GM19395 (cell line): ENCODE measurements at regions not wholly inside any gene's neighbourhood (a gene's known extent, or its start where the extent isn't known, plus 50 kb on each side); places are given as distances from the start of the nearest gene placed in this dataset.
A peak's percentile ranks its signal among the peaks of the same experiment; 100 is the strongest.

Experiments used
- ATAC-seq: cut with Tn5 transposase; IDR thresholded peaks from one replicate; pipeline ENCODE4 v1.9.1; 2021; ENCODE audit warnings: mild to moderate bottlenecking, moderate library complexity; ENCODE audit not compliant: unreplicated experiment

DNA sequence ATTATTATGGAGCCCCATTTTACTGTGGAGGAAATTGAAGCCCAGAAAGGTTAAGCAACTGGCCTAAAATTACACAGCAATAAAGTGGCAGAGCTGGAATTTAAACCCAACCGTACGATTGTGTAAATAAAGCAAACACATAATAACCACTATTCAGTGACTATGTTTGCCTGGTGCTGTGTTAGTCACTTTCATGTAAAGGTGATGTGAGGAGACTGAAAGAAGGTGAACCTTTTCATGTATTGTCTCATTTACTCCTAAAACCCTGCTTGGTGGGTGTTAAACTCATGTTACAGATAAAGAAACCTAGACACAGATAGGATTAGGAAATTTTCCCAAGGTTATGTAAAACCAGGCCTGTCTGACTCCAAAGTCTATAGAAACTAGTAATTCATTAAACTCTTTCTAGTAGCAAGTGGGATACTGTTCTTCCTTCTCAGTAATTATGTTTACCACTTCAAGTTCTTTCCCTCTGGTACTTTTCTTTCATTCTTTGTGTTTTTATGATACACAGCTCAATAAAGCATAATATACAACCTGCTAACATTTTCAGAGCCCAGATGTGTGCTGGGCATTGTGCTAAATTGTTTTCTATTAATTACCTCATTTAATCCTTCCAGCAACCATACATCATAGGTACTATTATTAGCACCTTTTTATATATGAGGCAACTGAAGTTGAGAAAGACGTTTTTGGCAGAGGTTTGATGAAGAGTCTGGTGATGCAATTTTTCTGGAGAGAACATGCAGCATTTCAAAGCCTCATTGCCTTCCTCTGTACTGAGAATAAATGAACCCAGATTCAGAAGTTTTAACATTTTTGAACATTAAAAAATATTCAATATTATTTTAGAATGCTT lies 202.7 kb downstream of the SPRY1 start:
- peak; percentile 32 for ATAC-seq

DNA sequence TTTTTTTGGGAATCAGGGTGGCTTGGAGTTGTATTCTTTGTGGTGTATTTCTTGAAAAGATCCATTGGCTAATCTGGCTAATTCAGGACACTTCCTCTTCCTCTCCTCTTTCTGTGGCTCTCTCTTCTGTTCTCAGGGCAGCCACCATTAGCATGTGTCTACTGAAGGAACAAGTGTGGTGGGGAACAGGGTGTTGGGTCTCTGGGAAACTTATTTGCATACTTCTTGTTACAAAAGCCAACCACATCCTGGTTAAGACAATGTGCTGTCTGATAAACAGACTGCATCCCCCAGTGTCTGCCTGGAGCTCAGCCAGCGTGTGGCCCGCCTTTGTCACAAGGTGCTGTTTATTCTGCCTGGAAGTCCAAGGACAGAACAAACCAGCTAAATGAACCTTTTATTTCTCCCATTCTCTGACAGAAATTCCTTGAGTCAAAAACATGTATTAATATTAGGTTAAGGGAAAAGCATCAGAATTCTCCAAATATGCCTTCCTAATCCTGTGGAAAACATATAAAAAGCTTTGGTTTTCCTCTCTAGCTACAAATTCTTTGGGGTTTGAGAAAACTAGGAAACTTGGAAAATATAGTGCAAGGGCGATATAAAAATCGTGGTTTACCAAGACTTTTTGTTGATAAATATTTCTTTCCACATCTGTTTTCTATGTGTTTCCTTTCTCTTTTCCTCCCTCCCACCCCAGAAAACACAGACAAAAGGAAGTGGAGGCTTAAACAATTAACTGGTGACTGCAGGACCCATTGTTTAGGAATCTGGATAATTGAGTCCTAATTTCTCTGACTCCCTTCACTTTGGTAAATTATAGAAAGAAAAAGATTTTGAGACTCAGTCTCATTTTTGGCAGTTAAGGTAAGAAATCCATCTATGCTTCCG lies 203.6 kb downstream of the SPRY1 start:
- peak; percentile 100 for ATAC-seq

DNA sequence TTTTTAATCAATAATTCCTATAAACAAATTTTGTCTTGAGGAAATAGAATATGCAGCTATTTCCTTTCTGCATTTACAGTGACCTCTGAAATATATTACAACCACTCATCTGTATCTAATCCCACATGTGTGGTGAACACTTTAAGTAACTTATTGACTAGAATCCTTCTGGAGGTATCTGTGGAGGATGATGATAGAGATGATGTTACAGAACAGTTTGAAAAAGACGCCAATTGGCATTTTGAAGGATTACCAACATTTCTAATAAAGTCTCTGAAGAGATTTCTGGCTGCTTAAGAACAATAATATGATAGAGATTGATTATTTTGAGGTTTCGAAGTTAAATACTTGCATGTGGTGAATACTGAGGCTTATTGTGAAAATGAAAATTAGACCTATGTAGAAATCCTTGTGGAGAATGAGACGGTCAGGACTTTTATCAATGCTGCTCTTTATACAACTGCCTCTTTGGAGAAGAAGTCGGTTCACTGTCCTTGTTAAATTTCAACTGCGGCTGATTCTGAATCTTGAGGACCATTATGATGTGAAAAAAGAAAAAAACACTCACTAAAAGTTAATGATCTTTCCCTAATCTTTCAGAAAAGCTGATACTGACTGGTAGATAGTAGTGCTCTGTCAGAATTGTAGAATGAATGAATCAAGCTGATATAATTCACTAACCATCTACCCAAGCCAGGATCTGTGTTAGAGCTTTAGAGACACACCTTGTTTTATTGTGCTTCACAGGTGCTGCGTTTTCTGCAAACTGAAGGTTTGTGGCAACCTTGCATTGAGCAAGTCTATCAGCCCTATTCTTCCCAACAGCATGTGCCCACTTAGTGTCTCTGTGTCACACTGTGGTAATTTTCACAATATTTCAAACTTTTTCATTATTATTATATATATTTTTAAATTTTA lies 204.7 kb downstream of the SPRY1 start:
- ATAC-seq, result no peak

DNA sequence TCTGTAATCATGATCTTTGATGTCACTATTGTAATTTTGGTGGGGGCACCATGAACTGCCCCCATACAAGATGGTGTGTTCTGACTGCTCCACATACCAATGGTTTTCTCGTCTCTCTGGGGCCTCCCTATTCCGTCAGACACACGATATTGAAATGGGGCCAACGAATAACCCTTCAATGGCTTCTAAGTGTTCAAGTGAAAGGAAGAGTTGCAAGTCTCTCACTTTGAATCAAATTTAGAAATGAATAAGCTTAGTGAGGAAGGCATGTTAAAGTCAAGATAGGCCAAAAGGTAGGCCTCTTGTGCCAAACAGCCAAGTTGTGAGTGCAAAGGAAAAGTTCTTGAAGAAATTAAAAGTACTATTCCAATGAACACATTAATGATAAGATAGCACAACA lies 205.4 kb downstream of the SPRY1 start:
- ATAC-seq, result no peak

DNA sequence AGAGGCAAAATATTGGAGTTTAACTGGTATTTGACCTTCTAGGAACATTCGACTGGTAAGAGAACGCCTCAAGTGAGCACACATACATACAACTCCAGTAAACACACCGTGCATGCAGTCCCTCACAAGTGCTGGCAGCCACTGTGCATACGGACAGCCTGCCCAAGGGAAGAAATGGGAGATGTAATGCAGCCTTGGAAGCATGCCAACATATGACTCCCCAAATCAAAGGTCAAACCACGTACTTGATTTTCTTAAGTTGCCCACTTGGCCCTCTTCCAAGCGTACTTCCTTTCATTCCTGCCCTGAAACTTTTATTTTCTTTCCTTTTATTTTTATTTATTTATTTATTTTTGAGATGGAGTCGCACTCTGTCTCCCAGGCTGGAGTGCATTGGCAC lies 206.6 kb downstream of the SPRY1 start:
- ATAC-seq, result no peak

DNA sequence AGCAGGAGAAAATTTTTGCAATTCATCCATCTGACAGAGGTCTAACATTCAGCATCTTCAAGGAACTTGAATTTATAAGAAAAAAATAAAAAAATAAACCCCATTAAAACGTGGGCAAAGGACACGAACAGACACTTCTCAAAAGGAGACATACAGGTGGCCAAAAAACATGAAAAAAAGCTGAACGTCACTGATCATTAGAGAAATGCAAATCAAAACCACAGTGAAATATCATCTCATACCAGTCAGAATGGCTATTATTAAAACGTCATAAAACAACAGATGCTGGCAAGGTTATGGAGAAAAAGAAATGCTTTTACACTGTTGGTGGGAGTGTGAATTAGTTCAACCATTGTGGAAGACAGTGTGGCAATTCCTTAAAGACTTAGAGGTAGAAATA lies 209.2 kb downstream of the SPRY1 start:
- ATAC-seq, result peak; percentile 42

DNA sequence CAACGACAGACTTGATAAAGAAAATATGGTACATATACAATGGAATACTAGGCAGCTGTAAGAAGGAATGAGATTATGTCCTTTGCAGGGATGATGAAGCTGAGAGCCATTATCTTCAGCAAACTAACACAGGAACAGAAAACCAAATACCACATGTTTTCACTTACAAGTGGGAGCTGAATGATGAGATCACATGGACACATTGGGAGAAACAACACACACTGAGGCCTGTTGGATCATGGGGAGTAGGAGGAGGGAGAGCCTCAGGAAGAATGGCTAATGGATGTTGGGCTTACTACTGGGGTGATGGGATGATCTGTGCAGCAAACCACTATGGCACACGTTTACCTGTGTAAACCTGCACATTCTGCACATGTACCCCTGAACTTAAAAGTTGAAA lies 209.7 kb downstream of the SPRY1 start:
- ATAC-seq, result no peak

DNA sequence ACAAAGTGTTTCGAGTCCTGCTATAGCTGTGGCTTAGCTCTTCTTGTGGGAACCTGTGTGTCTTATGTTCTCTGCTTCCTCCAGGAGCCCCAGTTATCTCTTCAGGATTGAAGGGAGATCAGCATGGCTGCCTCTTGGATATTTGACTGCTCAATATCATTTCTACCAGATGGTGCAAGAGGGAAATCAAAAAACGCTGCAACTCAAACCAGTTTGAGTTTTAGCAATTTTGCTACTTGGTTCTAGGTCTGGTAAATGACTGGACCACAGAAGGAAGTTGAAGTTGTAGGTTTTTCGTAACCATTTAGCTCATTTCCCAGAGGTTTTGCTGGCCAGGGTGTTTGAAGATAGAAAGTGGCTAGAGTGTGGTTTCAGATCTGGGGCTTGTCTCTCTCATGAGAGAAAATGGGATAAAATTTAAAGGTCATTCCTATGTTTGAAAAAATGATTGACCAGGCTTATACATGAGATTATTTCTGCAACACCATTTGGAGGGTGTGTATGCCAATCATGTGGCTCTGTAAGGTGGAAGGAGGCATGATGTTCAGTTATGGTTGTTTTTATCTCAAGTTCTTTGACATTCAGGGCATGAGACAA lies 210.4 kb downstream of the SPRY1 start:
- peak; percentile 83 for ATAC-seq

DNA sequence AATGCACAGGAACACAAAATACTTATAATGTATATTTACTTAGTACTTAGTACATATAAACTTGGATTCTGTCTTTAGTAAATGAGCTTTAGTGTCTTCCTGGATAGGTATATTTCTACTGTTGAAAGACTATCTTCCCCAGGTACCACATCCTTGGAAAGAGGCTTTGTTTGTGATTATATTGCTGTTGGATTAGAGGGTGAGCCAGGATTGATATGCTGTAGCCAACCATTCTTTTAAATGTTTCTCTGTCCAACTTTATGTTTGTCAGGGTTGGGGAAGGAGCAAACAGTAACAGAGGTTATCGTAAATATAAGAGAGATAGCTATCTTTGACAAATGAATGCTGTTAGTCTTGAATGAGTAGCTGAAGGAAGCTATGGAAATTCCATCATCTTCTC lies 213.2 kb downstream of the SPRY1 start:
- ATAC-seq, result no peak

DNA sequence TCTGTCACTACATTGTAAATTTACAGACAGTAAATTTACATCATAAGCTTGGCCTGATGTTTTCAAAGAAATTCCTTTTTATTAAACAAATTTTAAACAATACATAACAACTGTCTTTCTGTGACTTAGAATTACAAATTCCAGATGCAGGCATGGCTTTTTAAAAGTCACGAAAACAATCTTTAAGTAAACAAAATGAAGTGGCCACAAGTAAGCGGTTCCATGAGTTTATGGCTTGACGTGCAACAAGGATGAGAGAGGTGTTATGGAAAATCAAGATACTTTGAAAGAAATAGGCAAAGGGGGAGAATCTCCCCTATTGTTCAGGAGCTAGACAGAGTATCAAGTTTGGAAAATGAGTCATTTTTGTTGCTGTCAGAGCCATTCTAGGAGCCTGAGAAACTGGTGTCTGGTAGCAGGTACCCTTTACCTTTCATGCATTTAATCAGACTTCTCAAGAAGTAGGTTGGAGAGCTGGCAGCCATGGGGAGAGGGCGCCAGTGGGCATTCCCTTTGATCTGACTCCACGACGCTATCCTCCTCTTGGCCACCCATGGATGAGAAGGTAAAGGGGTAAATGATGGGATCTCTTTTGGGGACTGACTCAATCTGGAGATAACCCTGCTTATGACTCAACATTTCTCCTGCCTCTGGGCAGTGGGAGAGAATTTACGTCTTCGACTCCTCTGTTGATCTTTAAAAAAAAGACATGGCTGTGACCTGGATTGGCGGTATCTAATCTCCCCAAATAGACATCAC lies 217.2 kb downstream of the SPRY1 start:
- no peak for ATAC-seq

DNA sequence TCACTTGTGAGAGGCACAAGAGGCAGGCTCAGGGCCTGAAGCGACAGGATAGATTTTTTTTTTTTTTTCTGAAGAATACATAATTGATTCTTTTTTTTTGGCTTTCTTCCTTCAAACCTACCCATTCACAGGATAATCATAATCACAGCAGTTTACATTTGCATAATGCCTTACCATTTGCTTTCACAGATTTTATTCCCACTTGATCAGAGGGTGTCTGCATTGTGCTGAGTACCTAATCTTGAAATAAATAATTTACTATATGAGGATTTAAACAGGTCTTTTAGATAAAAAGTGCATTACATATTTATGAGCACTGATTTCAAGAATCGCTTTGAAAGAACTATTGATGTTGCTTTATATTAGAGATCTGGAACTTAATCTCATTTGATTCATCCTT lies 219.3 kb downstream of the SPRY1 start:
- ATAC-seq, result no peak

DNA sequence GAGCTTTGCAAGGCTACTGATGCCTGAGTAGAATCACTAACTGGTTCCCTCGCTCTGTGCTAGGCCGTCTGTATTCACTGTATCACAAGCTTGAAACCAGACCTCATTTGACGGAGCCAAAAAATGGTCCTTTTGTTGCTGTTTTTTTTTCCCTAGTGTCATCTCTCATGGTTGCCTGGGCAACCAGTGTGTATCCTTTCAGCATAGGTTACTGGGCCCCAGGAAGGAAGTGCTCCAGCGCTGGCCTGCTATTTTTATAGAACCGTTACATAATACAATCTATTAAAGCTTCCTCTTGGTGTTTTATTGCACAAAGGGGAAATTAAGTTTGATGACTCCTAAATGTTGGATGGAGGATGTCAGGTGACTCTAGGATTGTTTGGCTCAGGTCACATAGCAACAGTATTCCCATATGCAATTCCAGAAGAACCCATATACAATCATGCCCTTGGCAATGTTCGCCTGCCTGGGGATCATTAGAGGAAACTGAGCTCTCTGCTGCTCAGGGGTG lies 220.4 kb downstream of the SPRY1 start:
- no peak for ATAC-seq

DNA sequence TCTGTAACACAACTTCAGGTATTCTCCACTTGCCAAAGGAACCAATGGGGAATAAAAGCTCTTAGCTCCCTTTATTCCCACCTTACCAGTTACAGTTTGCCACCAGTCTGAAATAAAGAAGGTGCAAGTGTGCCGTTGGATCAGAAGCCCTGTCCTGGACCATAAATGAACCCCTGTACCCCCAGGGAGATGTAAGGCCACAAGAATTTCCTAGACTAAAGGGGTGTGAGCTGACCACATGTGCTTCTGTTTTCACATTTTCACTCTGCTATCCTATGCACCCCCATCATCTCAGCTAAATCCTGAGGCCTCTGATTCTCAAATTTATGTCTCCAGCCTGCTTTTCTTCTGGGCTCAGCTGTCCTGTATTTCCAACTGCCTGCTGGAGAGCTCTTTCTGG lies 221.2 kb downstream of the SPRY1 start:
- ATAC-seq, result no peak

DNA sequence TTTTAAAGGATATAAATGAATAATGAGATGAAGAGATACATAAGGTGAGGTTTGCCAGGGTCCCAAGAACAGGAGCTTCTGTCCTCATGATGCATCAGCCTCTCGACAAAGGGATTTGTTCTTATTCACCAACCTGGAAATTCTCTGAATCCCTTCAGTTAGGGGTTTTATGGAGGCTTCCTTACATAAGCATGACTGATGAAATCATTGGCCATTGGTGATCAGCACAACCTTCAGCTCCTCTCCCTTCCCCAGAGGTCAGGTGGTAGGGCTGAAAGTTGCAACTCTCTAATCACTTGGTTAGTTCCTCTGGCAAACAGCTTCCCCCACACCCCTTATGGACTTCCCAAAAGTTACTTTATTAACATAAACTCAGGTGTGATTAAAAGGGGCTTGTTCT lies 222.0 kb downstream of the SPRY1 start:
- no peak for ATAC-seq

DNA sequence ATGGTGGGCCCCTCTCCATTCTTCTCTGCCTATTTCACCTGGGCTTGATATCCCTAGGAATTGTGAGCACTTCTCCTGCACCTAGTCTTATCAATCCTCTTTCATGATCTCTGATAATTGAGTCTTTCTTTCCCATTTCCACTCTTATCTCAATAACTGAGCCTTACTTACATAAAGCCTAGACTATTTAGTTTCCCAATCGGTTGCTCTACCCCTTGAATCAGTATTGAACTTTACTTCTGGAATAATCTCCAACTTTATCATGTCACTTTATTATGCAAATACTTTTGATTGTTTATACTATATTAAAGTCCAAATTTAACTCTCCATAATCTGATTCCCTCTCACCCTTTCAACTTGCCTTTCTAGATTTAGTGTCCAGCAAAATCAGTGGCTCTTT lies 222.7 kb downstream of the SPRY1 start:
- no peak for ATAC-seq

DNA sequence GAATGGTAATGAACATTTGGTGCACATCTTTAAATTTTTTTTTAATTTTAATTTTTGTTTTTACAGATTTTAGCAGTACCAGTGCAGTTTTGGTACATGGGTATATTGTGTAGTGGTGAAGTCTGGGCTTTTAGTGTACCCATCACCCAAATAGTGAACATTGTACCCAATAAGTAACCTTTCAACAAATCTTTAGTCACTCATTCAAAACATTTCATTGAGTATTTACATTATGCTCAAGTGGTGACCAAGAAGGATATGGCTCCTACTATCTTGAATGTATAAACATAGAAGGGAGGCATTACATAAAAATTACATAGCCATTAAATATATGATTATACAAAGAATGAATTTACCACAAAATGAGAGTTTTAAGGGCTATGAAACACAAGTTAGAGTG lies 223.3 kb downstream of the SPRY1 start:
- no peak for ATAC-seq

DNA sequence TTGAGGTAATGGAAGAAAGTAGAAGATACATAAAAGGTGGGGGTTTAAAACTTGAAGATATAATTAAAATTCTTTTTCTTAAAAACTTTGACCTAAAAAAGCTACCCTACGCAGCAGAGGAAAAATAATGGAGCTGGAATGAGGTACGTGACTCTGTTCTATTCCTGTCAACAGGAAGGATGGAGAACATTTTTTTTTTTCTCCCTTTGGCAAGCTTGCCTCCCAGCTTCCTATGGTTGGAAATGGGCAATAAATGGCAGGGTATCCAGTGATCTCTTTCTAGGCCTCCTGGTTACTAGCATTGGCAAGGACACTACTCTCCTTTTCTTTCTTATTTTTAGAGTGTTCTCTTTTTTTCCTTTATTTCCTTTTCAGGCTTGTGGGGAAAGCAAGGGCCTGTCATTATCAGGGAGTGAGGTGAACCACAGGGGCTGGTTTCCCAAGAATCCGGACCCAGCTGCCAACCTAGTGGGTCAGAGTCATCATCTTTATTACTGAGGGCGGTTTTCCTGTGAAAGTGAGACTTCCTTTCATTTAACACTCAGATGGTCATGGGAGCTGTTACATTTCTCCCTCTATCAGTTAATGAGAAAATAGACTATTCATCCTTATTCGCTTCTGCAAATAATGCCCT lies 224.6 kb downstream of the SPRY1 start:
- ATAC-seq, result no peak

DNA sequence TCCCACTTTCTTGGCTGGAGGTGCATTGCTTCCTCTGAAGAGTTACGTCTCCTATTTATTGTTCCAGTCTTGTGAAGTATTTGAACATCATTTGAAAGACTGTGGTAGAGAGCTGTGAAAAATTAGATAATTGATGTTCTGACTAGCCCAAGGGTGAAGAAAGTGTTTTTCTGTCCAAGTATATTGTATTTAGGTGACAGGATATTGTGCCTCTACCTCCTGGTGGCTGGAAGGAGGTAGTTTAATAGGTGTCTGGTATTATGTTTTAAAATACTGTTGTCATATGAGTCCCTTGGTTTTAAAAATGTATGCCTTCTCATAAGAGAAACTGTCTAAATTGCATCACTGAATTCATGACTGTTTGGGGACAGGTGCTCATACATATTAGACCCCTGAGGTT lies 226.0 kb downstream of the SPRY1 start:
- ATAC-seq, result no peak

DNA sequence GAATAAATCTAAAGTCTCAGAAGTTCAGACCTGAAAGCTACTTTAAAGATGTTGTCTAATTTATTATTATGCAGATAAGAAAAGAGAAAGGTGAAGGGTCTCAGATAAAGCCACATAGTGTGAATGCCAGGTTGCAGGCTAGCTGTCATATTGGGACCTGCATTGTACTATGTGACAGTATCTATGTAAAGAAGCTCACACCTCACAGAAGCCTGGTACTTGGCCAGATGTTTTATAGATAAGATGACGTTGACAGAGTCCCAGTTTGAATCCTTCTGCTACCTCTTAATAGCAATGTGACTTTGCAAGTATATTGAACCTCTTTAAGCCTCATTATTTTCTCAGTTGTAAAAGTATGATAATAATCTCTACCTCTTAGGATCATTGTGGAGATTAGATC lies 227.0 kb downstream of the SPRY1 start:
- no peak for ATAC-seq
